CD4-positive, alpha-beta T cell treated with Interferon gamma for 1 hour (primary cell): ENCODE measurements at regions not wholly inside any gene's neighbourhood (a gene's known extent, or its start where the extent isn't known, plus 50 kb on each side); places are given as distances from the start of the nearest gene placed in this dataset.

ENCODE experiments used
- DNase-seq: peaks from one replicate; pipeline ENCODE4 v3.0.0-alpha.2; 2020

DNA sequence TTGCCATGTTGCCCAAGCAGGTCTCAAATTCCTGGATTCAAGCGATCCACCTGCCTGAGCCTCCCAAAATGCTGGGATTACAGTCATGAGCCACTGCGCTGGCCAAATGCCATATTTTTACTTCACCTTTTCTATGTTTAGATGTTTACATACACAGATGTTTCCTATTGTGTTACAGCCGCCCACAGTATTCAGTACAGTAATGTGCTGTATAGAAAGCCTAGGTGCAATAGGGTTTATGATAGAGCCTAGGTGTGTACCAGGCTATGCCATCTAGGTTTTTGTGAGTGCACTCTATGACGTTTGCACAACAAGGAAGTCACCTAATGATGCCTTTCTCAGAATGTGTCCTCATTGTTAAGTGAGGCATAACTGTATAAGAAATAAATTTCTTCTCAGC is 153.4 kb downstream of the CHRM3 start:
- DNase-seq, result no peak

DNA sequence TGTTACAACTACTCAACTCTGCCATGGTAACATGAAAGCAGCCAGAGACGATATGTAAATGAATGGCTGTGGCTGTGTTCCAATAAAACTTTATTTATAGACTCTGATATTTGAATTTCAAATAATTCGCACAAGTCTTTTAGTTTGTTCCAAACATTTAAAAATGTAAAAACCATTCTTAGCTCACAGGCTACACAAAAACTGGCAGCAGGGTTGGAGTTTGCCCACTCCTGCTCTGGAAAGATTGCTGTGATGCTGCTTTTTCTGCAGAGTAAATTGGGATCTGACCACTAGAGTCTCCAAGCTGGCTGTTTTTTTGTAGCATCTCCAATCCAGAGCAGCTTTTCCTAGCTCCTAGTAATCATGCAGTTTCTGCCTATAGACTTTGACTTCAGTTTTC is 157.5 kb downstream of the CHRM3 start:
- no peak for DNase-seq

DNA sequence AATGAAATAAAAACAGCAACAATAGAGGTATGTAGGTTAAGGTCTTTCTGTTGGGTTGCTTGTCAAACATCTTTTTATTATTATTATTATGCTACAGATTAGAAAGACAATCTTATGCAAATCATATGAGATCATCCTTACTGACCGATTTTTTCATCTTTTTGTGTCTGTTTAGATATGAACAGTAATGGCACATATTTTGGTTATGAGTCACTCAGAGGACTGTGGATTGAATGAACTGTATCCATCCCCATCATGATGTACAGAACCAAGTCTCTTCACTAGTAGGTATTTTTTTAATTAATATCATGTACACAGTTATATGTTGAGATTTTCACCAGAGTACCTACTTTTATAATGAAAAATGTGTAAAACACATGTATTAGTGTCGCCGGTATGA is 159.1 kb downstream of the CHRM3 start:
- DNase-seq, result no peak

DNA sequence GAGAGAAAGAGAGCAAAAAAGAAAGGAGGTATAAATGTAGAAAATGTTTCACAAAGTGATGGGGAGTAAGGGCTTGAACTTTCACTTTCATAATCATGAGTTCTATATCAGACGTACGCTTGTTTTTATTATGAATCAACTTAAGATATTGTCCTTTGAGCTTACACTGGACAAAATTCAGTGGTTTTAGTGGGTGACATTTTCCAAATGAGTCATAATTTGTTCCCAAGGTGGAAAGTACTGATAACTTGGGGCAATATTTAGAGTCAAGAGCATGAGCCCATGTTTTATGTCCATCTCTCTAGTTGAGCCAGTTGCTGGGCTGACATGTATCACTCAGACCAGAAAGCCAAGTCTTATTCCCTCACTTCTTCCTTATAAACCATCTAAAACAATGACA is 161.6 kb downstream of the CHRM3 start:
- DNase-seq, result no peak

DNA sequence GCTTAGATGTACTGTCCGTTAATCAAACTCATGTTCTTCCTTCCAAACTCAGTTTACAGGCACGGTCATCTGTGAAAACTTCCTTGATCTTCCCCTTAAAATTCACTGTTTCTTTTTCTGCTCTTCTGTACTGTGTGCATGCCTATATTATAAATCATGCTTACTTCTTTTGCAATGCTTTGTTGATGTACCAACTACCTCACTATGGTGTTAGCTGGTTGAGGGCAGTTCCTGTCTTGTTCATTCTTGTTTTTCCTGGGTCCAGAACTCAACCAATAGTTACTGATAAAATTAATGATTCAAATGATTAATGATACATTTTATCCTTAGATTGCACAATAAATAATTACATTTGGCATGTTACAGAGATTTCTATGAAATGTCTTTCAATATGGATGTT is 163.8 kb downstream of the CHRM3 start:
- no peak for DNase-seq

DNA sequence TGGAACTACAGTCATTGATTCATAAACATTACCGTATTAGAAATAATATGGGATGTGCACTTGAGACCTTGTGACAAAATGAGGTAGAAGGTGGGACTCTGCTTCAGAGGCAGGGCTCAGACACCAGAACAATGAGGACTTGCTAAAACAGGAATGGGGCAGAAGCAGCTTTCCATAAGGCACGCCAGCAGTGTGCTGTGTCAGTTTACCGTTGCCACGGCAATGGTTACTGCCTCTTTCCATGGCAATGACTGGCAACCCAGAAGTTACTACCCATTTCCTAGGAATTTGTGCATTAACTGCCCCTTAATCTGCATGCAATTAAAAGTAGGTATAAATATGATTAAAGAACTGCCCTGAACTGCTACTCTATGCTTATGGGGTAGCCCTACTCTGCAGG is 169.0 kb downstream of the CHRM3 start:
- no peak for DNase-seq

DNA sequence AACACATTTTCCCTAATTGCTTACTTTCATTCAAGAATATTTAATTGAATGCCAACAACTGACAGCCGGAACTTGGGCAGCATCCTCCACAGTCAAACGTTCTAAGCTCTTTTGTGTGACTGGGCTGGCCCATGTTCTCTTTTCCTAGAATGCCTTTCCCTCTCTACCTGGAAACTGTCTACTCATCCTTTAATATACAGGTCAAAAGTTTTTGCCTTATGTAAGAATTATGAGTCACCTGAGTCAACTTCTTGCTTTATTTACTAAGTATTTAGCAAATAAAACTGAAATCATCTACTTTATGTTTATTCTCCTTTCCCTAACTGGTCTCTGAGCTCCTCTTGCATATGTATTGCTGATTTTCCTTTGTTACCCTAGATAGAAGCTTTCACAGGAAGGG is 172.2 kb downstream of the CHRM3 start:
- DNase-seq, result no peak

DNA sequence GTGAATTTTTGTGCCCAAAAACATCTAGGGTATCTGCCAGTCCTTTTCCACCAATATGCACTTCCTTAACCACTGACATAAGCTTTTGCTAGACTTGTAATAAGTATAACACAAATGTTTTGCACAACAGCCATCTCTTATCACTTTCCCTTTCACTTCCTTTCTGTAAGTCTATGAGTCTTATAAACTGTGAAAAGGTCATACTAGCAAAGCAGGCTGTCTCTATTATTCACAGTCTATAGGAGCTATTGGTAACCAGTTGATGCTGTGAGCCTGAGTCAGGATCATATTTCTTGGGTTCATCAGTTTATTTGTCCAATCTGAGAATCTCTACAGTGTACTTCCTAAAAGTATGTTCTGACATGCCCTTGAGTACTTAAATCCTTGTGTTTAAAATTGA is 172.6 kb downstream of the CHRM3 start:
- no peak for DNase-seq

DNA sequence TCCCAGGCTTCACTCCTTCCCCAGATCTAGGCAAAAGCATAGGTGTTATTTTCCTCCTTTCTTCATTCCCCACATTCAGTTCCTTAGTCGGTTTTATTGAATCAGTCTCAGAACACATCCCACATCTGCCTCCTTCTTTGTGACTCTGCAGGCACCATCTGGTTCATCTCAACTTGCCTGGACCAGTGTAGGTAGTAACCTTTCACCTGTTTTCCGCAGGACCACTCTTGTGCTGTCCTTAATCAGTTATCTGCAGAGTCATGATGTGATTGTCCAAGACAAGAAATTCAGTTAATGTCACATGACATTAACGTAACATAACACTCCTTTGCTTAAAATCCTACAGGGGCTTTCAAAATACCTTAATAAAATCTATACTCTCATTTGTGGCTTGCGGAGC is 174.6 kb downstream of the CHRM3 start:
- no peak for DNase-seq

DNA sequence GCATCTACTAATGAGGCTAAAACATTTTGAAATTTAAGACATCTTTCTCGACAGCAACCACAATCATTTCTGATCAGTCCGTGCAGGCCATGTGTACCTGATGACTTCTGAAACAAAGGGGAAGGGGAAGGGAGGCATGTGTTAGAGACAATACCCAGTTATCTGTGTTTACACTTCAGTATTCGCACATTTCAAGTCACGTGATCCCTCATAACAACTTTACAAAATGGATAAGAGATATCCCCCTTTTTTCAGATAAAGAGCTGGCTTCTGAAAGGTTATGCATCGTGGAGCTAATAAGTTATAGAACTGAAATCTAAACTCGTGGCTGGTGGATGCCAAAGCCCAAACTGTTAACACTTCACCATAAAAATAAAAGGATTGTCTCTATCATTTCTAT is 175.7 kb downstream of the CHRM3 start:
- no peak for DNase-seq

DNA sequence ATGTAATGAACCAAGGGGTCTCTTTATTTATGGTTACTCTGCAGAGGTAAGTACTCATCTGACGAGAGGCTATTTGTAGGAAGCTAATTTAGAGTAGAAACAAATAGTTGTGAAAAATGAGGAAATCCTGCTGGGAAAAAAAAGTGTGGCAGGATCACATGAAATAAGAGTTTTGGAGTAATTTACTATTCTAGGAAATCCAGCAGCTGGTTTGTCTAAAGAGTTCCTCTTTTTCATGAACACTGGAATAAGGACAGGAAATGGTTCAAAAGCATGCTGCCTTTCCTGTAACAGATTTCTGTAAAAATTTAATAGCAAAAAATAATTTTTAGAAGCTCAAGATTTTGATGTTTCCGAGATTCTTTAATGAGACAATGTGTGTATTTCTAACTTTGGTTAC is 177.3 kb downstream of the CHRM3 start:
- no peak for DNase-seq

DNA sequence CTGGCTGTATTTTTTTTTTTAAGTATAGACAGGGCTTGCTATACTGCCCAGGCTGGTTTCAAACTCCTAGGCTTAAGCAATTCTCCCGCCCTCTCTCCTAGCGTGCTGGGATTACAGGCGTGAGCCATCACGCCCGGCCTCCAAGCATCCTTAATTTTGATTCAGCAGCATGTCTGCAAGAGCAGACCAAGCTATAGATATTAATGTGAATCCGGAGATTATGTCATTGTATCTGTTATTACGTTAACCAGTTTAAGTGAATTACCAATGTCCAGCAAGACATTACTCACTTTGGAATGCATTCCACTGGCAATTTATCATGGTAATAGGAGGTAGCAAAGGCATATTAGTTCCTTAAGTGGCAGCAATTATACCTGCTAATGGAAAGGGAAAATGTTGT is 179.7 kb downstream of the CHRM3 start:
- no peak for DNase-seq

DNA sequence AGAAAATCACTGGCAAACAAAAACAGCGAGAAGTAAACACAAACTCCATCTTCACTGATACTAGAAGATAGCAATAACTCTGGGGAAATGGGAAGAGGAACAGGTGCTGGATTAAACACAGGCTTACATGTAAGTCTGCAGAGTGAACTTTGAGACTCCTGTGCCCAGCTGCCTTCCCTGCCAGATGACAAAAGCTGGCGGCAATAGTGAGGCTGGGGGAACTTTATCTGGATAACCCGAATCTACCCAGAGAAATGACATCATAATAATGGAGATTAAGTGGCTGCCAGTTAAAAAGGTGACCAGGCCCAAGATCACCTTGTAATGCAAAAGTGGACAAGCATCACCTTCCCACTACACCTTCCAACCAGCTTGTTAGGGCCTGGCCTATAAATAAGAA is 184.5 kb downstream of the CHRM3 start:
- no peak for DNase-seq

DNA sequence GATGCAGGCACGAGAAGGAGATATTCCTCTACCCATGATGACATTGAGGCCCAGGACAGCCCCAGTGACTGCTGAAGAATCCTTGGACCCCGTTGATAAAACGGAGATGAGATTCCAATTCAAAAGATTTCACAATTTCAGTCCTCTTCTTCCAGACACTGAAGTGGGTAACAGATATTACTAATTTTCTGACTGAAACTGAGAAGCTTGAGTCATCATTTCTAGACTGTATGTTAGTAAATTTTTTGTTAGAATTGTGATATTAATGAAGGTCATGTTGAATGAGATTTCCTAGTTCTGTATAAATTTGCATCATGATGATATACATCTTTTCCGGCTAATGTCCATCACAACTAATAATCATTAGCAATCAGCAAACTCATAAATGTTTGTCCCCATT is 185.8 kb downstream of the CHRM3 start:
- DNase-seq, result no peak

DNA sequence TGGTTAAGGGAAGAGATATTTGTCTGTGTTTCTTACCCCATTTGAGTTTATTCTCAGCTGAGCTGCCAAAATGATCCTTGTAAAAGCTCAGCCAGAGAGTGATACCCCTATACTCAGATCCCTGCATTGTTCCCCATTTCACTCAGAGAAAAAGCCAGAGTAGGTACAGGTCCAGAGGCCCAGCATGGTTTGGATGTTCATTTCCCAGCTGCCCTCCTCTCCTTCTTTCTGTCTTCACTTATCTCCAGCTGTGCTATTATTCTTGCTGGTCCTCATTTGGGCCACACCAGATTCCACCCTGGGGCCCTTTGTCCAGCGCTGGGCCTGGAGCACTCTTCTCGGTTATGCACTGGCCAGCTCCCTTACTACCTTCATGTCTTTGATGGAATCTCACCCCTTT is 187.7 kb downstream of the CHRM3 start:
- DNase-seq, result no peak

DNA sequence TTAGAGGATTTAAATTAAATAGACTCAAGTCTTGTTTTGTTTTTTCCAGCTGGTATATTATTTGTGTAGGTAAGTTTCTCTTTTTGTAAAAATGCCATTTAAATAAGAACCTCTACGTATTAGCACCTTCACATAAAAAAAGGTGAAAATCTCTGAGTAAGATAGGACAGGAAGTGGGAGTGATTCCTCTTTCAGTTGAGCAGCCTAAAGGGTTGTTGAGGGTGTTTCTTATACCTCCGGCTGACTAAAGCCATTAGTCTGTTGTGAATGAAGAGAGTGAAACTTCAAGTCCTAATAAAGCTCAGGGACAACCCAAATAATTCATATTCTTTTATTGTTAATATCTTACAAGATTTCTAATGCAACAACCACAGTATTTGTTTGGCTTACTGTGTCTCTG is 188.7 kb downstream of the CHRM3 start:
- no peak for DNase-seq

DNA sequence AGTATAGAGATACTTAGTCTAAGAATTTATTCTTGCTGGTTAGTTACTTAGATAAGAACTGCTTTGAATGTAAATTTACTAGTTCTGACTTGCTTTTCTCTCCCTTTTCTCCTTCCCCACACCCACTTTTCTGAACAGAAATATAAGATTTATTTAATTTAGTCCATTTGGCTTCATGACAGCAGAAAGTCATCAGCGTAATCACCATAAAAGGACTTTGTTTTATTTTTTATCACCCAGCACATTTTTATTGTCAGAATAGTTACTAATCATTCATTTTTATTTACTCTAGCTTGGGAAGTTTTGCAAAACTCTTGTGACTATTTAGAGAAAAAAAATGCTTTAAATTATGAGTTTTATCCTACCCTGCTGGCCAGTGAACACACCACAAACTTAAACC is 197.2 kb downstream of the CHRM3 start:
- no peak for DNase-seq

DNA sequence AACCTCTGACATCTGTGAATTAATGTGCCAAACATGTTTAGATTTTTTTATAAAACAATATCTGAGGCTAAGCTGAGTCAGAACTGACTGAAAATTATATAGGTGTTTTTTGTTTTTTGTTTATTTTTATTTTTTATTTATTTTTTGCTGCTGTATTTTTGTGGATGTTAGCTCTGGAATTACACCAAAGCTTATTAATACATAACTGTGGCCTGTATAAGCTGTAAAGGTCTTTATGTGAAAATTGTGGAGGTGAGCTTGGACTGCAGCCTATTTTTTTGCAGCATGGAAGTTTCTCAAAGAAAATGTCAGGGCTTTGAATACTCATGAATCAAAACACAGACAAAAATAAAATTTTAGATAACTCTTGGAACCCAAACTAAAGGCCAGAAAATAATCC is 199.8 kb downstream of the CHRM3 start:
- no peak for DNase-seq

DNA sequence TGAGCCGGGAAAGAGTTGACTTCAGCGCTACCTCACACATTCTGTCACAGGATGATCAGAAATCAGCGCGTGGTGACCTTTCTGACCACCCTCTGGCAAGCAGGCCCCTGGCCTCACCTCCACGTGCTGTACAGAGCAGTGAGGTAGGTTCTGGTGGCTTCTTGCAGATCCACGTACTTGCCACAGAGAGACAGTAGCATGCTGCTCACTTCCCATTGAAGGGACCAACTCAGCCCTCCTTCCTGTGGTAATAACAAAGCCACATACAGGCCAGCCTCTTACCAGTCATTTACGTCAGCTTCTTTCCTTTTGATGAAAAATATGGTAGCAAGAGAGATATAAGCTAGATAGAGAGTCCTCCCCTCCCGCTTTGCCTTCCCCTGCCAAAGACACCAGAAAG is 200.7 kb downstream of the CHRM3 start:
- peak; percentile 43 for DNase-seq

DNA sequence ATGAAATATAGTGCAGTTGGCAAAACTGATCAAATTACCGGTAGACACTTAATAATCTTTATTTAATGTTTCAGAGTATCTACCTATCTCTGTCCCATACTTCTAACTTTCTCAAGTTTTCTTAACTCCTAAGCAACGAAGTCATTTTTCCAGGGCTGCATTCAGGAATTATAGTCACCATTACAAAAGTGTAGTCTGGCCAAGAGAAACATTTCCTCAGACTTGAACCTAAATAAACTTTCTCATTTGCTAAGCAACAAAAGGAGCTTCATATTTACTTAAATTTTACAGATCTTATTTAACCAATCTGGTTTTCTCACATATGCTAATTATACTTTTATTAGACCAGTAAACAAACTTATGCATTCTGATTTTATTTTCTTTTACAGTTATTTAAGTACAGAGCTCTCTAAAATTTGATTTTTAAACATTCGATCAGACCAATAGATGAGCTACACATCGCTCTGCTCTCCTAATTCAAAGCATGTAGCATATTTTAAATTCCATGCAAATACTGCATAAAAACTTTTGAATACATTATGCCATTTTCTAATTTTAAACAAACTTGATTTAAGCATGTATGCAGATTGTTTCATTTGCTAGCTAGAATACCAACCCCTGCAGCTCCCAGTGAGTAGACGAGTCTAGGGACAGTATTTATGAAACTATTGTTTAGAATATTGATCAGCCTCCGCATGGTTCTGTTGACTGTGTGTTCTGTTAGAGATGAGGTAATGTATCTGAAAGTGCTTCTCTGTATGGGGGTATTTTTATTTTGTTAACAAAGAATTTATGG is 201.4 kb downstream of the CHRM3 start:
- DNase-seq, result no peak

DNA sequence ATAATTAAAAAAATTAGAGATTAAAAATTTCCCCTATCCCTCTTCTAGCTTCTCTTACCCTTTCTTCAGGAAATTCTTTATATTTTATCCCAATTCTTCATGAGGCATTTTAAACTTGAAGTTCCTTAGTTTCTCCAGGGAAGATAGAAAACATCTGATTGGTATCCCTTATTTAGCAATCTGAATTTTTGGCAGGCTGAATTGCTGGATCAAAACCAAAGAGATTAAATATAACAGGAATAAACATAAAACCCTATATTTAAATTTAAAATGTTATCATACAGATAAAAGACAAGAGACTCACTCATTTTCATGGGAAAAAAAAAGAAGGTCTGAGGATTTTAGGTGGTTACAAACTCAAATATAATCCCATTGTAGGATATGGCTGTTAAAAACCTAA is 204.2 kb downstream of the CHRM3 start:
- no peak for DNase-seq

DNA sequence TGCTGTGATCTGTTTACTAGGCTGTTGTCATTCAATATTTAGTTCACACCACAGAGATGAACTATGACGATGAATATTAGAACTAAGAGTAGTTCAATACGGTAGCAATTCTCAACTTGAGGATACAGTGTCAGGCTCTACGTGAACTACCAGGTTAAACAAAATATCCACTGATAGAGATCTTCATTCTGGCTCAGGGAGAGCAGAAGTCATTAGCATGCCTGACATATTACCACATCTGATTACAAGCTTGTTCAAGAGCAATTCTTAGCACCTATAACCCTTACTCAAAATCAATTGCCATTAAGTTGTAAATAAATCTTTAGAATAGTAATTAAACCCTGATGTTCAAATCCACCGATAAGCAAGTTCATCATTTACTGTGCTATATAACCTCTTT is 207.2 kb downstream of the CHRM3 start:
- DNase-seq, result no peak

DNA sequence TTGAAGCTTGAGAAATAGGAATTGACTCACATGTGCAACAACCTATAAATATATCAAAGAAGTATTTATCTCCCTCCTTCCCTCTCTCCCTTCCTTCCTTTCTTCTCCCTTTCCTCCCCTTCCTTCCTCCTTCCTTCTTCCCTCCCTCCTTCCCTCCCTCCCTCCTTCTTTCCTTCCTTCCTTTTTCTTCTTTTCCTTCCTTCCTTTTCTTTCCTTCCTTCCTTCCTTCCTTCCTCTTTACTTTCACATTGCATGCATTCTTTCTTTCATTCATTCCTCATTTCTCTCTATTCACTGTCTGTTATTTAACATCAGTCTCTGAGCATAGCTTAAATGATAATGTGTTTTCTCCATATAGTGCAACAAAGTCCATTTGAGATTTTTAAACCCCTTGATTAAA is 214.2 kb downstream of the CHRM3 start:
- DNase-seq, result no peak

DNA sequence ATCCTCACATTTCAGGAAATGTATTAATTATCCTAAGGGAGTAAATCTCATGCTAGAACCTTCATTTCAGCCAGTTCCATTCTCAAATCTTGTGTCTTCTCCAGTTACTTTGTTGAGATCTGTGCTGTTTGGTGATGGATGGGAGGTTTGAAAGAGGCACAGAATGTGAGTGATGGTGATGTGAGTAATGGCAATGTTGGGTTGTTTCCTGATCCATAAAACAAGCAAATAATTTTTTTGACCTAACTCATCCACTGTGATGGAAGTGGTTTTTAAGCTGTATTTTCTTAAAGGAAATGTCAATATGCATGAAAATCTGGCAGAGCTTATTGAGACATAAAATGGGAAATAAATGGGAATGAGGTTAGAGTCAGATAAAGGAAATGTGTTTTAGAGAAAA is 214.7 kb downstream of the CHRM3 start:
- DNase-seq, result no peak

DNA sequence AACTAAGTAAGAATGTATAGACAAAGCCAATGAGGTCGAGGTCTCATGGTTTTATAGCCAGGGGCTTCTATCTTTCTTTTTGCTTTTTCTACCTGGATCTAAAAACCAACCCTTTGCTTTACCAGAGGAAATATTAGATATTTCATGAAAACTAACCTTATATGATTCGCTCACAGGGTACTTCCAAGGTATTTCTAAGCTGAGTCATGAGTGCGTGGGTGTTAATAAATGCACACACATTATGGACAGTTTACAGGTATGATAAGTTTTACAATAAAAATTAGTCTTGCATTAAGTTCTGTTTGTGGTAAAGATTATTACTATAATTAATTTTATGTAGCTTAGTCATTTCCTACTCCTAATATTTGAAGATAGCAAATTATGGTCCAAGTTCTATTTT is 217.2 kb downstream of the CHRM3 start:
- DNase-seq, result no peak
